ENCODE measurements at regions not wholly inside any gene's neighbourhood (a gene's known extent, or its start where the extent isn't known, plus 50 kb on each side); places are given as distances from the start of the nearest gene placed in this dataset.

- no peak for TF ChIP-seq CTCF (IDR thresholded peaks at IDR 0.05 in 8 of 11, conservative IDR thresholded peaks at IDR 0.05 in 3 of 11)
- no peak for TF ChIP-seq POLR2AphosphoS5 (IDR thresholded peaks at IDR 0.05)
- TF ChIP-seq POLR2A (IDR thresholded peaks at IDR 0.05) = no peak
Measured at GRCh38 chr22:47341464-47341863, 579.0 kb downstream of the TBC1D22A start.

Data from spleen (tissue), 7 donors.